ENCODE measurements at regions not wholly inside any gene's neighbourhood (a gene's known extent, or its start where the extent isn't known, plus 50 kb on each side); places are given as distances from the start of the nearest gene placed in this dataset.

DNA sequence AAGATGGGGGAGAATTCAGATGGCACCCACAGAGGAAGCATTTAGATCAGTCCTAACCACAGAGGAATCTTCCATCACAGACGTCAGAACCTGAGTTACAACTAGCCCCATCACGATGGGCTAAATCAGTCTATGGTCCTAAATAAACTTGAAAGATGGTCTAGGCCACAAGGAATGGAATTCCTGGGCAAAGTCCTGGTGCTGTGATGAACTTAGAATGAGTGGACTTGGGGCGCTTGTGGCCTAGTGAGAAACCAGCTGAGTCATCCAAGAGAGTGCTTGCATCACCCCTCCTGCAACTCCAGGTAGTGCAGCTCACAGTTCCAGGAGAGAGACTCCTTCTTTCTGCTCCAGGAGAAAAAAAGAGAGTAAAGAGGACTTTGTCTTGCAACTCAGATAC, 722.9 kb upstream of the RGMB start:
- TF ChIP-seq, protein P1, sequence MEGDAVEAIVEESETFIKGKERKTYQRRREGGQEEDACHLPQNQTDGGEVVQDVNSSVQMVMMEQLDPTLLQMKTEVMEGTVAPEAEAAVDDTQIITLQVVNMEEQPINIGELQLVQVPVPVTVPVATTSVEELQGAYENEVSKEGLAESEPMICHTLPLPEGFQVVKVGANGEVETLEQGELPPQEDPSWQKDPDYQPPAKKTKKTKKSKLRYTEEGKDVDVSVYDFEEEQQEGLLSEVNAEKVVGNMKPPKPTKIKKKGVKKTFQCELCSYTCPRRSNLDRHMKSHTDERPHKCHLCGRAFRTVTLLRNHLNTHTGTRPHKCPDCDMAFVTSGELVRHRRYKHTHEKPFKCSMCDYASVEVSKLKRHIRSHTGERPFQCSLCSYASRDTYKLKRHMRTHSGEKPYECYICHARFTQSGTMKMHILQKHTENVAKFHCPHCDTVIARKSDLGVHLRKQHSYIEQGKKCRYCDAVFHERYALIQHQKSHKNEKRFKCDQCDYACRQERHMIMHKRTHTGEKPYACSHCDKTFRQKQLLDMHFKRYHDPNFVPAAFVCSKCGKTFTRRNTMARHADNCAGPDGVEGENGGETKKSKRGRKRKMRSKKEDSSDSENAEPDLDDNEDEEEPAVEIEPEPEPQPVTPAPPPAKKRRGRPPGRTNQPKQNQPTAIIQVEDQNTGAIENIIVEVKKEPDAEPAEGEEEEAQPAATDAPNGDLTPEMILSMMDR (IDR thresholded peaks at IDR 0.05; ENCODE audit: control insufficient read depth, extremely low read depth, insufficient read depth): no peak
- DNase-seq (ENCODE audit: low read depth): no peak
- no peak overlapping the region for H3K4me3 ChIP-seq (ENCODE audit: low read depth, low read length)

DNA sequence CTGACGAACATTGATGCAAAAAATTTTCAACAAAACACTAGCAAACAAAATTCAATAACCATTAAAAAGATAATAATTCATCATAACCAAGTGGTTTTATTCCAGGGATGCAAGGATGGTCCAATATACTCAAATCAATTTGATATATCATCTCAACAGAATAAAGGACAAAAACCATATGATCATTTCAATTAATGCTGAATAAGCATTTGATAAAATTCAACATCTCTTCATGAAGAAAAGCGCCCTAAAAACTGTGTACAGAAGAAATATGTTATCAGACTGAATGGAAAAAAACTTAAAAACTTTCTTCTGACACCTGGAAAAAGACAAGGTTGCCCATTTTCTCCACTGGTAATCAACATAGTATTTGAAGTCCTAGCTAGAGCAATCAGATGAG, 720.3 kb upstream of the RGMB start:
- no peak overlapping the region for H3K4me3 ChIP-seq (ENCODE audit: low read depth, low read length)
- DNase-seq (ENCODE audit: low read depth): no peak
- TF ChIP-seq, protein P1 (IDR thresholded peaks at IDR 0.05; ENCODE audit: control insufficient read depth, extremely low read depth, insufficient read depth): no peak

DNA sequence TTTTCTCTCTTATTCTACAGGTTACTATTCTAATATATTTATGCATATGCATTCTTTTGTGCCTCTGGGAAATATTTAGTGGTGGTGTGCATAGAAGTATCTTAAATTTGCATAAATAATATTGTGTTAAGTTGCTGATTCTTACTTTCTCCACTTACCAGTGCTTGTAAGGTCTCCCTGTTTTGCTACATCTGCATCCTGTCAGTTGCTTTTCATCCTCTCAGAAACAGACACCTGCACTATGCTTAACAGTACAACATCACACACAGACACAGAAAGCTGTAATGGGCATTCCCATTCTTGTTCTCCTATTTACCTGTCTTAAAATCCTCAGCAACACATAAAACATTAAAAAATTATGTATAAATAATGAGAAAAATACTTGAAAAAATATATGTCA, 713.3 kb upstream of the RGMB start:
- TF ChIP-seq, protein P1 (IDR thresholded peaks at IDR 0.05; ENCODE audit: control insufficient read depth, extremely low read depth, insufficient read depth): no peak
- no peak for DNase-seq (ENCODE audit: low read depth)
- H3K4me3 ChIP-seq (ENCODE audit: low read depth, low read length): no peak overlapping the region

DNA sequence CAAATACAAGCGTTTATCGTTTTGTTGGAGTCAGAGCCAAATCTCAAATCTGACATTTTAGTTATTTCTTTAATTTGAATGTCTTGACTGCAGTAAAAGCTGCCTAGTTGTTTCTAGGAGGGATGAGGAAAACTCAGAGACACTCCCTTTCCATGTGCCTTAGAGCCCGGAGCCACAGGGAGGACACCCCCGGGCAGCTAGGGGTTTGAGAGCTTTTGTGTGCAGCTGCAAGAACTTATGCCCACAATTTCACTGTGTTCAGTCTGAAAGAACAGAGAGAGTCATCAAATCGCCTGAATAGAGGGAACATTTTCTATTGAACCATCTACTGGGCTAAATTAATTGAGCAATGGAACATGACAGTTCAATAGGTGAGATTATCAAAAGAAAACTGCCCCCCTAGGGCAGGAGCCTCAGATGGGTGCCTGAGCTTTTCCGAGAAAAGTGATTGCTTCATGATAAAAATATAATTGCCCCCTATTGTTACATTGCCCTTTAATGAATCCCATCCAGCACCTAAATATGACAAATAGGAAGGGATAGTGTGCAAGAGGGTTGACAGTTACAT, 709.3 kb upstream of the RGMB start:
- TF ChIP-seq, protein P1 (IDR thresholded peaks at IDR 0.05; ENCODE audit: control insufficient read depth, extremely low read depth, insufficient read depth): no peak
- DNase-seq (ENCODE audit: low read depth): no peak
- no peak overlapping the region for H3K4me3 ChIP-seq (ENCODE audit: low read depth, low read length)

DNA sequence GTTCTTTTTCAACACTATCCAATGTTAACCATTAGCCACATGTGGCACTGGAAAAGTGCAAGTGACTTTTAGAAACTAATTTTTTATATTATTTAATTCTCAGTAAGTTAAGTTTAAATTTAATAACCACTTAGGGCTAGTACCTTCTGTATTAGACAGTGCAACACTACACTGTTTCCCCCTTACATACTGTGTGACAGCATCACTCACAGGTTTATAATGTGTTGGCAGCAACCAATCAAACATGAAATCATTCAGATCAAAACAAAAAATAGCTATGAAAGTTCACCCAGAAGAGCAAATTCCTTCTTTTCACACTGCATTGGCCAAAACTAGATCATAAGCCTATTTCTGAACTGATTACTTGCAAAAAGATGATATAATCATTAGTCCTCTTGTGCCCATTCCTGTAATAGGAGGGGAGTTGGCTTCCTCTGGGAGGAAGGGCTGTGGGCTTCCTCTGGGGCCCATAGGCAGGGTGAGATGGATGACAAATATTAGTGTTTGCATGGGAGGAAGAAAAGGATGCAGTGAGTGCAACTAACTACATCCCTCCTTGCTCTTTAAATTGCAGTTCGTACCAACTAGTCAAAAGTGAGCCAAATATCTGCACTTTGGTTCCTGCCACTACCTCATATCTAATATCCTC, 708.1 kb upstream of the RGMB start:
- no peak for DNase-seq (ENCODE audit: low read depth)
- no peak overlapping the region for H3K4me3 ChIP-seq (ENCODE audit: low read depth, low read length)
- TF ChIP-seq, protein P1 (IDR thresholded peaks at IDR 0.05; ENCODE audit: control insufficient read depth, extremely low read depth, insufficient read depth): no peak

DNA sequence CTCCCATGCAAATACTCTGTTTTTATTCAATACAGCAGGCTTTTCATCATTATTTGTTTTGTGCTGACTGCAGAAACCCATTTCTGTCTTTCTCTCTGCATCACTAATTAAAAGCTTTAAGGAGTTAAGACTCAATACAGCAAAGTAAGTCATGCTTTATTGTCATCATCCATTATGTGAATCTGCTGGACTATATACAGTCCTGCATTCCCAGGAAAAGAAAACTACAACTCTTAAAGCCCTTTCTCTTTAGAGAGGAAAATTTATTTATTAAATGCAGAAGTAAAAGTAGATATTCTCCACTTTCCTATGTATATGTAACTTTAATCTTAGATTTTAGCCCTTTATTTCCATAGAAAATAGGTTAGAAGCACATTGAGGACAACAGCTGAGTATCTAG, 706.6 kb upstream of the RGMB start:
- TF ChIP-seq, protein P1 (IDR thresholded peaks at IDR 0.05; ENCODE audit: control insufficient read depth, extremely low read depth, insufficient read depth): no peak

More for the DNA sequence above, 706.6 kb upstream of the RGMB start:
- no peak for DNase-seq (ENCODE audit: low read depth)
- H3K4me3 ChIP-seq (ENCODE audit: low read depth, low read length): no peak overlapping the region

Data from LNCaP clone FGC (cell line).